SH-SY5Y (cell line): ENCODE measurements at regions not wholly inside any gene's neighbourhood (a gene's known extent, or its start where the extent isn't known, plus 50 kb on each side); places are given as distances from the start of the nearest gene placed in this dataset.

ENCODE experiments used
- GATA2 ChIP-seq: IDR thresholded peaks from 2 replicates; pipeline ENCODE4 v1.6.1; 2011; ENCODE audit warnings: mild to moderate bottlenecking, low read depth, low read length
- GATA3 ChIP-seq: IDR thresholded peaks from 2 replicates; pipeline ENCODE4 v1.6.1; 2011; ENCODE audit warnings: low read depth, mild to moderate bottlenecking, low read length, moderate library complexity

DNA sequence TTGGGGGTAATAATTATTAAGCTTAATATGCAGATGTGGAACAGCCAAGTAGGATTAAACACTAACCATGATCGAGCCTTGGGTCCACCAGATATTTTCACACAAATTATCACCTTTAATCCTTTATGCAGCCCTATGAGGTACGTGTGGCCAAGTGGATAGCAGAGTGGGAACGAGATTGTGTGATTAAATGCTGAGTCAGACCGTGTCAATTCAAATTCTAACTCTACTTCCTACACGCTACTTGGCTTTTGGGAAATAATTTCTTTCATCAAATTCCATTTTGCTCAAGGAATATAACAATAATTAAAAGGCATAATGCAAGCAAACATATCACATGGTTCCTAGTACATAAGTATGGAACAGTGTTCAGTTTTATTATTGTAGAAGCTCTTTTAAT, 329.2 kb downstream of the CBLN4 start:
- TF ChIP-seq GATA2 = no peak
- TF ChIP-seq GATA3 = no peak
